Activated T-cell treated with anti-CD3 and anti-CD28 coated beads for 4 hours (primary cell): ENCODE measurements at regions not wholly inside any gene's neighbourhood (a gene's known extent, or its start where the extent isn't known, plus 50 kb on each side); places are given as distances from the start of the nearest gene placed in this dataset.

ENCODE experiments used
- DNase-seq: peaks from one replicate; pipeline ENCODE4 v3.0.0-alpha.2; 2020

DNA sequence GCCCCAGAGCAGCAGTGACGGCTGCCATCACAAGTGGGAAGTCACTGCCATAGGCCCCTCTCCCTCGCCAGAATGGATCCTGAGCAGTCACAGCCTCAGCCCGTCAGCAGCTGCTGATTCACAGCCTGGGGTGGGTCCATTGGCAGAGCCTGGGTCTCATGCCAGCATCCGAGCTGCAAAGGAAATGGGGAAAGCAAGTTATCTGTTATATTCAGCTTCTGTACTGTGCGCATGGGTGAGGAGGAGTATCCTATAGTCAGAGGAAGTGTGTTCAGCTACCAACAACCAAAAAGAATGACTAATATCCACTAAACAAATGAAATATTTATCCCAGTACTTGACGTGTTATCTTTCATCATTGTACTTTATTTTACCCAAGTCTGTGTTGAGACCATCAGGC lies 119.7 kb downstream of the RCN1 start:
- no peak for DNase-seq

GRCh38 chr11:32213223-32213622 lies 122.3 kb downstream of the RCN1 start:
- no peak for DNase-seq

GRCh38 chr11:32215157-32215556 lies 124.3 kb downstream of the RCN1 start:
- no peak for DNase-seq

DNA sequence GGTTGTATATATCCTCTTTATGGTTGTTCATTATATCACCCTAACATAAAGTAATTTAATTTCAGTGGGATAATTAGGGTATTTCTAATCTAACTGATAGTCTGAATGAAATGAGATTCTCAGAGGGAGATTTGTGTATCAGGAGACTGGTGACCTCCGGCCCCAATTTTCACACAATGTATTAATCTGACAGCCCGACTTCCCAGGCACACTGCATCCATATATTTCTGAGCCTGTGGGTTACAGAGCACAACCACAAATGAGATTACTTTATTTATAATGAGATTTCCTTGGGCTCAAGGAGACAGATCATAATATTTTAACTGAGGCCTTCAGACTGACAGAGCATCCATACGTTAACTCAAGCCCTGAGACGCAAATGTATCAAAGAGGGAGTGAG lies 125.9 kb downstream of the RCN1 start:
- no peak for DNase-seq

DNA sequence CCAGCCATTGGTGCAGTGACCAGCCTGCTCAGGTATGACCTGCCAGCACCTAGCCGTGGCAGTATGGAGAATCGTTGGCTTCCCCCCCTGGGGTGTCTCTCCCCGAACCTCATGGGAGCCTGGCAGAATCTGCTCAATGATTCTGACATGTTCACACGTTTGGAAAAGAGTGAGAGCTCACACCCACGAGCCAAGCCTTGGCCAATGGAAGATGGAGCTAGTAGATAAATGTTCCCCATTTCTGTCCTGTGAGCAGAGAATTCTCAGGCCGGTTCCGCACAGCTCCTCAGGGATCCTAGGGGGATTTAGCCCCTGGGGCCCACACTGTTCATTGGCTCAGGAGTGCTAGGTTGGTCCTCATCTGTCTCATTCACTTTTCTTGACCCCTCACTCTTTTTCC lies 128.4 kb downstream of the RCN1 start:
- no peak for DNase-seq

DNA sequence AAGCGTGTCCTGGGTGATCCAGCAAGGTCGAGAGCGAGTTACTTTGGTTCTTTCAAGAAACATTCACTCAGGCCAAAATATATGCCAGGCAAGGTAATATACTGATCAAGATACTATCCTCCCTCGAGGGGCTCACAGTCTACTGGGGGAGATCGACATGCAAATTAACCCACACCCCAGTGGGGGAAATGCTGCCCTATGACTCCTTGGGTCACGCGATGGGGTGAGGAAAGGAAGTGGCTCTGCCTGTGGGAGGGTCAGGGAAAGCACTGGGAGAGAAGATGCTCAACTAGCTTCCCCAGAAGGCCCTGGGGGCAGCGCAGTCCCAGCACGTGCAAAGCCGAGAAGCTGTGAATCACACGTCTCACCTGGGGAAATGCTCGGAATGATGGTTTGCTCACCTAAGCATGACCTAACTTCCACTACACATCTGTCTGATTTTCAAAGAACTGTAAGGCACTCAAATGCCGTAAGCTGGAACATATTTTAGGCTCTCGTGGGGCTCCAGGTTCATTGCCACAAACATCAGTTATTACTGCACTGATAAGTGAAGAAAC lies 130.7 kb downstream of the RCN1 start:
- no peak for DNase-seq

GRCh38 chr11:32224580-32224979 lies 133.7 kb downstream of the RCN1 start:
- DNase-seq = no peak

GRCh38 chr11:32225571-32226285 lies 134.9 kb downstream of the RCN1 start:
- DNase-seq = no peak

GRCh38 chr11:32226480-32226879 lies 135.6 kb downstream of the RCN1 start:
- DNase-seq = no peak

DNA sequence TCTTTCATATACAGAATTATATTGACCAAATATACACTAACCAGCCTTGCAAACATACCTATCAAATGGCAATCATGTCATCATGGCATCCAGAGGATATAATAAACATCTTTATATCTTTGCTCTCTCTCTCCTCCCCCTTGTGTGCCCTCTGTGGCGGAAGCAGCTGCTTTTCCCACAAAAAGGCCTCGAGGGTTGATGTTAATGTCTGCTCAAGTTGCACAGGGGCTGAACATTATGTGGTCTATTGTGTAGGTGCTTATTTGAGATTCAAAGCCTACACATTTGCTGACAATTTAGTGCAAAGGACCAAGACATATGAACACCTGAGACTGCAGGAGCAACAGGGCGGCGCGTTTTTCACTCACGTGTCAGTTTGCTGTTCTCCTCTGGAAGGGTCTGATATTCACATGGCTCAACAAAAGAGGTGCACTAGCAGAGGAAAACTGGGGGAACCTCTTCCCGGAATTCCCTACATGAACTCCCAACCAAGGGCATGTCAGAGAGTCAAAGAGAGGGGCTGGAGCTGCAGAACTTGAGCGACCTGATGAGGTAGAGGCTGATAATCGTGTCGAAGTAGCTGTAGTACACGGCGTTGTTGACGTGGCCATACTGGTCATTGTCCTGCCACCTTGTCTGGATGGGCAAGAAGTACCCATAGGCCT lies 138.8 kb downstream of the RCN1 start:
- DNase-seq = no peak

- DNase-seq = no peak
Measured at GRCh38 chr11:32231909-32232493, 141.1 kb downstream of the RCN1 start.

GRCh38 chr11:32232516-32232915 lies 141.6 kb downstream of the RCN1 start:
- DNase-seq = no peak

DNA sequence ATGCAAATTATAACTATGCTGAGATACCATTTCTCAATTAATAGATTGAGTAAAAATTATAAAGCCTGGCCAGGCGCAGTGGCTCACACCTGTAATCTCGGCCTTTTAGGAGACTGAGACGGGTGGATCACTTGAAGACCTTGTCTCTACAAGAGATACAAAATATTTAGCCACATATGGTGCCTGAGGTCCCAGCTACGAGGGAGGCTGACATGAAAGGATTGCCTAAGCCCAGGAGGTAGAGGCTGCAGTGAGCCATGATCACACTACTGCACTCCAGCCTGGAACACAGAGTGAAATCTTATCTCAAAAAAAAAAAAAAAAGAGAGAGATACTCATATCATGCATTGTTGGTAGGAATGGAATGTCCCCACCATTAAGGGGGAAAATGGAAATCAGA lies 142.4 kb downstream of the RCN1 start:
- DNase-seq = no peak

DNA sequence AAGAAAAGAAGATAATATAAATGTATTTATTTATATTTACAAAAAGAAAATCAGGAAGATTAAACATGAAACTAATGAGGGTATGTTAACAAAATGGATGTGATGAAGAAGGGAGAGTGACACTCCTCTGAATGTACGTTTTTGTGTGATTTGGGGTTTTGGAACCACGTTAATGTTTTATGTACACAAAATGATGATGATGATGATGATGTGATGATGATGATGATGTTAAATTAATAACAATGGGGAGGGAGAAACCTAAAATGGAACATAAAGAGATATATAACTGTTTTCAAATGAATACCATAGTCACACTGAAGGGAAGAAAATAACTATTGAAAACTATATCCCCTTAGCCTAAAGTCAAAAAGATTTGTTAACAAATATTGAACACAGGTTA lies 143.1 kb downstream of the RCN1 start:
- DNase-seq = no peak

- no peak for DNase-seq
Measured at GRCh38 chr11:32244453-32244852, 153.6 kb downstream of the RCN1 start.

DNA sequence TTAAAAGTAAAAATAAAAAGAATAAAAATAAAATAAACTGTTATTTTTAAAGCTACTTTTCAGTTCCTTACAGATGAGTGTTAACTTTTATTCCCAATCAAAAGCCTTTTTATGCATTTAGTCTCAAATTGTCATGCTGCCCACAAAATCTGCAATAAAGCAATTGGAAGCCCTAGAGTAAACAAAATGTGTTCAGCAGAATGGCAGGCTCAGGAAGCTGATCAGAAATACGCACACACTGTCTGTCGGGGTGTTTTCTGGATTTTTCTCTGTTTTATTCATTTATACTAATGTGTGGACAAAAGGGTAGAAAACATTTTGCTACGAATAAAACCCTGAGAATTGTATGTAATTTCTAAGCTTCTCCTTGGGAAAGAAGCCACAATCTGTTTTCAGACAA lies 162.8 kb downstream of the RCN1 start:
- no peak for DNase-seq

DNA sequence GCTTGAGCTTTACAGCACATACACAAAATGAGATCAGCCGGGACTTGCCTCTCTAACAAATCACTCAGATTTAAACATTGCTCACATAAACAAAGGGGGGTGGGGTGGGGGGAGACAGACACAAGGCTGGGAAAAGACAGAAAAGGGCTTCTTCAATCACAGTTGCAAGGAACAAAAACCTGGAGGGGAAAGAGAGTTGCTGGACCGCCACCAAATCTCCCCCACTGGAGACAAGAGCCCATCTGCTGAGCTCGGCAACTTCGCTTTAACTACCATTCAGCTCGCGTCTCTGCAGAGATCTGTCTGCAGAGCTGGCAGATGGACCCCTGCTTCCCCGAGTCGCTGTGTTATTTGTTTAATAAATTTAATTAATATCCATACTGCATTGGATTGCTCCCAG lies 165.0 kb downstream of the RCN1 start:
- no peak for DNase-seq

DNA sequence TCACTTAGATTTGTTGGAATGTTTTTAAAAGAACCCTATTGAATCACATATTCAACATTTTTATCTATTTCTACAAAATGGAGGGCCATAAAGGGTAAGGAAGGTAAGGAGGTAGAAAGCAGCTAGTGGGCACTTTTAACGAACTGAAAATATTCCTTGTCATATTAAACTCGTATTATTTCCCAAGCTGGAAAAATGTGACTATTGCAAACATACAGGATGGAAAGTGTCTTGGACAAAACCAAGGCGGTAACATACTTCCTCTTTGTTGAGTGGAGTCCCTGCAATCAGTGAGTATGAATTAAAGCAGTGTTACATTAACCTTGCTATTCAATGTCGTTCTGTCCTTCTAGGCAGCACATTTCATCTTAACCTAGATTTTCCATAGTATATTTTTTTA lies 165.6 kb downstream of the RCN1 start:
- no peak for DNase-seq

DNA sequence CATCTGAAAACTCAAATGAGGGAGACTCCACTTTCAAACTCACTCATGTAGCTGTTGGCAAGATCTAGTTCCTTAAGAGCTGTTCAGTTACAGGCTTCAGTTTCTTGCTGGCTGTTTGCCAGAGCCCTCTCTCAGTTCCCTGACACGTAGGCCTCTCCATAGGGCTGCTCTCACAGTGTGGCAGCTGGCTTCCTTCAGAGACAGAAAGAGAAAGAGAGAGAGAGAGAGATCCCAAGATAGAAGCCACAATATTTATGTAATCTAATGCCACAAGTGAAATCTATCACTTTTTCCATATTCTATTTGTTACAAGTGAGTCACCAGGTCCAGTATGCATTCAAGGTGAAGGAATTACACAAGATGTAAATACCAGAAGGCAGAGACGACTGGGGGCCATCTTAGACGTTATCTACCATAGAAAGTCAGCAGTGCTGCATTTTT lies 168.8 kb downstream of the RCN1 start:
- no peak for DNase-seq

- no peak for DNase-seq
Measured at GRCh38 chr11:32262367-32262766, 171.5 kb downstream of the RCN1 start.

- no peak for DNase-seq
Measured at GRCh38 chr11:32265911-32266310, 169.4 kb downstream of the WT1 start.

DNA sequence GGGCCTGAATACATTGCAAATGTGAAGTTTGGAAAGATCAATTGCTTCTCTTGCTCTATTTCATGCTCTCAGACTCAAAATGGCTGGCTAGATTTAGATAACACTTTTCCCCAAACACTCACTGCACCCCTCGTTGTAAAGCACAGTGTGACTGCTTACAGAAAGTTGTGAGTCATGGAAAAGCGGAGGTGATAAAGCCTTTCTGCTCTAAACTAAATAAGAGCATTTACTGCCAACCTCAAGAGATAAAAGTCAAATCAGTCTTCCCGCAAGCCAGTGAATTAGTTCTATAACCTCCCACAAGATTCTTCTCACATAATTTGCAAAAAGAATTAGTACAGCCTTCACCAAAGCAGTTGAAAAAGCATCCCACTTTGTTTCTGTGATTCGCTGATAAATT lies 168.7 kb downstream of the WT1 start:
- no peak for DNase-seq

- DNase-seq = no peak
Measured at GRCh38 chr11:32267679-32268187, 167.6 kb downstream of the WT1 start.

- no peak for DNase-seq
Measured at GRCh38 chr11:32273931-32274330, 161.4 kb downstream of the WT1 start.
